Lower leg skin (tissue), 4 donors: ENCODE measurements at regions not wholly inside any gene's neighbourhood (a gene's known extent, or its start where the extent isn't known, plus 50 kb on each side); places are given as distances from the start of the nearest gene placed in this dataset.

Experiments
- DNase-seq, 2 donors: peaks; one replicate each; pipeline ENCODE4 v3.0.0-alpha.2; 2019; ENCODE audit warnings: low spot score in 2 of 2
- H3K4me3 ChIP-seq: fragments of 200-600 bp; sonication (generic); 2 replicates; pipeline ENCODE4 v1.5.1; 2017; ENCODE audit warnings: mild to moderate bottlenecking, low read depth; ENCODE audit not compliant: poor library complexity, severe bottlenecking
- CTCF ChIP-seq, 3 donors: fragments of 450-650 bp; IDR thresholded peaks; one replicate each; pipeline ENCODE4 v1.5.1; 2016; ENCODE audit warnings: antibody characterized with exemption in 3 of 3, mild to moderate bottlenecking in 3 of 3, moderate library complexity in 2 of 3
- POLR2A ChIP-seq, 2 donors: fragments of 450-650 bp; IDR thresholded peaks; one replicate each; pipeline ENCODE4 v1.6.1; 2016 to 2017; ENCODE audit warnings: antibody characterized with exemption in 2 of 2, mild to moderate bottlenecking in 1 of 2, moderate library complexity in 1 of 2
- WGBS, 2 donors: methylation state at CpG; one replicate each; pipeline ENCODE4 v1.1.5; 2018; 5-methylcytosine and 5-hydroxymethylcytosine counted together
- intact Hi-C: fragments of 100-400 bp; cut with DNase I; formaldehyde crosslinking; loops from one replicate; pipeline ENCODE4 v1.15.0; 2023; ENCODE audit warnings: low total_unique reads

GRCh38 chrX:45850775-45851433 is 650.2 kb upstream of the DIPK2B start:
- TF ChIP-seq POLR2A (IDR thresholded peaks at IDR 0.05) (no peak), CTCF (IDR thresholded peaks at IDR 0.05) (no peak)
- intact Hi-C loops, result no loop called here
- DNase-seq, result peak; percentile 15 to 87
- WGBS, 2 donors, result 0 to 37% methylated on average over 1 to 52 of the region's 54 CpGs
- peak overlapping the region; percentile 25 for H3K4me3 ChIP-seq

GRCh38 chrX:45850197-45850774 is 649.6 kb upstream of the DIPK2B start:
- TF ChIP-seq POLR2A (IDR thresholded peaks at IDR 0.05) (no peak), CTCF (IDR thresholded peaks at IDR 0.05) (no peak)
- intact Hi-C loops, result no loop called here
- WGBS, 2 donors, result 0 to 43% methylated on average over 28 of the region's 28 CpGs
- peak overlapping the region; percentile 25 for H3K4me3 ChIP-seq
- no peak for DNase-seq

- intact Hi-C loops, result no loop called here
- TF ChIP-seq CTCF (IDR thresholded peaks at IDR 0.05) (no peak), POLR2A (IDR thresholded peaks at IDR 0.05) (no peak)
- no peak overlapping the region for H3K4me3 ChIP-seq
- WGBS, 2 donors, result 27 to 44% methylated on average over 9 of the region's 9 CpGs
- DNase-seq, result no peak
Observed at GRCh38 chrX:45849261-45849862, 648.7 kb upstream of the DIPK2B start.

- intact Hi-C loops, result no loop called here
- TF ChIP-seq CTCF (IDR thresholded peaks at IDR 0.05), result no peak
- no peak for TF ChIP-seq POLR2A (IDR thresholded peaks at IDR 0.05)
- WGBS, 2 donors, result 53 to 81% methylated on average over 5 of the region's 5 CpGs
- H3K4me3 ChIP-seq, result no peak overlapping the region
- DNase-seq, result no peak
Observed at GRCh38 chrX:45847961-45848360, 647.3 kb upstream of the DIPK2B start.

- 80 to 87% methylated on average over 5 of the region's 5 CpGs for WGBS, 2 donors
- DNase-seq, result no peak
- TF ChIP-seq CTCF (IDR thresholded peaks at IDR 0.05), result no peak
- no peak for TF ChIP-seq POLR2A (IDR thresholded peaks at IDR 0.05)
- no peak overlapping the region for H3K4me3 ChIP-seq
- intact Hi-C loops, result no loop called here
Observed at GRCh38 chrX:45846328-45846727, 645.7 kb upstream of the DIPK2B start.
